HFFc6 (cell line): ENCODE measurements at regions not wholly inside any gene's neighbourhood (a gene's known extent, or its start where the extent isn't known, plus 50 kb on each side); places are given as distances from the start of the nearest gene placed in this dataset.

Experiments used
- DNase-seq: peaks from one replicate; pipeline ENCODE4 v3.0.0-alpha.2; 2018
- H3K27ac Mint-ChIP-seq: 2 replicates; pipeline ENCODE4 v1.8.0; 2020; ENCODE audit warnings: mild to moderate bottlenecking, mixed read lengths
- H3K27me3 Mint-ChIP-seq: 2 replicates; pipeline ENCODE4 v1.8.0; 2021; ENCODE audit warnings: mild to moderate bottlenecking, moderate library complexity, mixed read lengths; ENCODE audit not compliant: insufficient read depth
- H3K36me3 Mint-ChIP-seq: 2 replicates; pipeline ENCODE4 v1.8.0; 2021; ENCODE audit warnings: low read depth, mixed read lengths
- H3K4me1 Mint-ChIP-seq: 2 replicates; pipeline ENCODE4 v1.8.0; 2020; ENCODE audit warnings: low read depth, mixed read lengths
- H3K4me3 Mint-ChIP-seq: 2 replicates; pipeline ENCODE4 v1.8.0; 2020; ENCODE audit warnings: mild to moderate bottlenecking, moderate library complexity, mixed read lengths
- H3K9me3 Mint-ChIP-seq: 2 replicates; pipeline ENCODE4 v1.8.0; 2020; ENCODE audit warnings: mild to moderate bottlenecking, mixed read lengths
- CTCF ChIP-seq: fragments of 200-600 bp; sonication (generic); IDR thresholded peaks from 2 replicates; pipeline ENCODE4 v1.5.0; 2021; ENCODE audit warnings: antibody characterized with exemption, mild to moderate bottlenecking

DNA sequence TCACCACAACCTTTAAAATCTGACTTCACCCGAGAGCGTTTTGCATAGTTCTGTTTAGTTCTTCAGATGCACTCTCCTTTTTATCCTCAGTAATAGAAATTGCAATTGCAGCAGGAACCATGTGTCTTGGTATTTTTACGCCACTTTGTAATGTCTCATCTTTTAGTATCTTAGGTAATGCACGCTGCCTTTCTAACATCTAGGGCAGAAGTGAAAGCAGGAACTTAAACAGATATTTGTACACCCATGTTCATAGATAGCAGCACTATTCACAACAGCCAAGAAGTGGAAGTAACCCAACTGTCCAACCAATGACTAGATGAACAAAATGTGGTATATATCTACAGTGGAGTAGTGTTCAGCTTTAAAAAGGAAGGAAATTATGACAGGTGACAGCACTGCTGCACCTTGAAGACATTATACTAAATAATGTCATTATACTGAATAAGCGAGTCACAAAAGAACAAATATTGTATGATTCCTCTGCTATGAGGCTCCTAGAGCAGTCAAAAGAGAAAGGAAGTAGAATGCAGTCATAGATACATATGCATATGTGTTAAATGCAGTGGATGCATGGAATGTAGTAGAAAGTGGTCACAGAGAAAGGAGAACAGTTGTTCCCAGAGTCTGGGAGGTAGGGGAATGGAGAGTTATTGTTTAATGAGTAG is 105.9 kb upstream of the GJB6 start:
- Mint-ChIP-seq H3K36me3 (no peaks in the 10 kb centered on the region), H3K4me3 (no peak overlapping the region), H3K27me3 (peaks cover 15% of the 10 kb centered on the region), H3K4me1 (peaks cover 28% of the 10 kb centered on the region), H3K9me3 (no peaks in the 10 kb centered on the region), H3K27ac (no peak overlapping the region)
- no peak for TF ChIP-seq CTCF
- no peak for DNase-seq

GRCh38 chr13:20336761-20337160 is 104.6 kb upstream of the GJB6 start:
- peaks cover 28% of the 10 kb centered on the region for H3K4me1 Mint-ChIP-seq
- H3K9me3 Mint-ChIP-seq, result no peaks in the 10 kb centered on the region
- no peak overlapping the region for H3K27ac Mint-ChIP-seq
- no peak for DNase-seq
- H3K36me3 Mint-ChIP-seq, result no peaks in the 10 kb centered on the region
- H3K4me3 Mint-ChIP-seq, result no peak overlapping the region
- TF ChIP-seq CTCF, result no peak
- peaks cover 24% of the 10 kb centered on the region for H3K27me3 Mint-ChIP-seq

DNA sequence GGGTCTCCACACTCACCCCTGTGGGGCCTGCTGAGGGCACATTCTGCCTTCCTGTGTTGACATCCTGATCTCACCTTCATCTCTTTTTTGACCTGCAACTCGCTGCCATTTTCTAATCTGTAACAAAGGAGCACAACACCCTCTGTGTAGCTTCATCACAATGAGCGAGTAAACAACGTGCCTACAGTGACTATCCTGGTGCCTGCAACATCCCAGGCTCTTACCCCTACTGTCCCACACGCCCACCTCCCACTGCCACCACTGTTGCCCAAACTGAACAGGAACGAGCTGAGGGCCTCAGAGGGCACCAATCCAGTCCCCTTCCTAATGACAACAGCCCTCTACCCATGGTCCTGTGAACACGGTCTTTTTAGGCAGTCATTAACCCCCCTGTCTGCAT is 102.2 kb upstream of the GJB6 start:
- Mint-ChIP-seq H3K36me3 (no peaks in the 10 kb centered on the region), H3K4me3 (no peak overlapping the region), H3K27ac (no peak overlapping the region), H3K27me3 (peaks cover 26% of the 10 kb centered on the region), H3K9me3 (peaks cover under 1% of the 10 kb centered on the region; the same call in 1 of the 2 replicates), H3K4me1 (peaks cover 11% of the 10 kb centered on the region)
- TF ChIP-seq CTCF, result no peak
- no peak for DNase-seq

GRCh38 chr13:20332361-20333096 is 100.4 kb upstream of the GJB6 start:
- no peak for TF ChIP-seq CTCF
- Mint-ChIP-seq H3K27ac (no peak overlapping the region), H3K4me3 (no peak overlapping the region), H3K27me3 (peaks cover 34% of the 10 kb centered on the region), H3K36me3 (no peaks in the 10 kb centered on the region; the same call in 1 of the 2 replicates), H3K4me1 (no peaks in the 10 kb centered on the region), H3K9me3 (peaks cover 12% of the 10 kb centered on the region; the same call in 1 of the 2 replicates)
- DNase-seq, result no peak

- no peak overlapping the region for H3K4me3 Mint-ChIP-seq
- no peak for TF ChIP-seq CTCF
- H3K27ac Mint-ChIP-seq, result no peak overlapping the region
- H3K36me3 Mint-ChIP-seq, result no peaks in the 10 kb centered on the region; the same call in 1 of the 2 replicates
- H3K9me3 Mint-ChIP-seq, result peaks cover 12% of the 10 kb centered on the region; the same call in 1 of the 2 replicates
- no peaks in the 10 kb centered on the region for H3K4me1 Mint-ChIP-seq
- peaks cover 39% of the 10 kb centered on the region for H3K27me3 Mint-ChIP-seq
- no peak for DNase-seq
Measured at GRCh38 chr13:20331949-20332348, 99.8 kb upstream of the GJB6 start.
